NT2/D1 (cell line): ENCODE measurements at regions not wholly inside any gene's neighbourhood (a gene's known extent, or its start where the extent isn't known, plus 50 kb on each side); places are given as distances from the start of the nearest gene placed in this dataset.
"Not testable (repeated sequence)": the region's sequence is repeated elsewhere in the genome, so short reads cannot be mapped to it uniquely, and the experiment has no call there.

Experiments
- DNase-seq: peaks from one replicate; pipeline ENCODE4 v3.0.0-alpha.2; 2011; ENCODE audit warnings: low read depth, low spot score
- H3K27me3 ChIP-seq: 2 replicates; pipeline ENCODE4 v1.6.0; 2011; ENCODE audit warnings: mild to moderate bottlenecking; ENCODE audit not compliant: insufficient read length, insufficient read depth
- H3K36me3 ChIP-seq: 2 replicates; pipeline ENCODE4 v1.6.1; 2011; ENCODE audit warnings: mild to moderate bottlenecking, low read length, mixed read lengths; ENCODE audit not compliant: insufficient read depth, insufficient read length
- H3K4me1 ChIP-seq: 2 replicates; pipeline ENCODE4 v1.5.1; 2011; ENCODE audit not compliant: insufficient read depth, insufficient read length
- H3K4me3 ChIP-seq: 2 replicates; pipeline ENCODE4 v1.5.1; 2011; ENCODE audit warnings: low read depth; ENCODE audit not compliant: insufficient read length
- H3K9ac ChIP-seq: 2 replicates; pipeline ENCODE4 v1.6.0; 2011; ENCODE audit warnings: low read depth; ENCODE audit not compliant: insufficient read length
- H3K9me3 ChIP-seq: 2 replicates; pipeline ENCODE4 v1.5.1; 2011; ENCODE audit warnings: mild to moderate bottlenecking, low read length; ENCODE audit not compliant: insufficient read depth
- SUZ12 ChIP-seq: IDR thresholded peaks from 2 replicates; pipeline ENCODE4 v1.6.1; 2011; ENCODE audit not compliant: insufficient read length, insufficient read depth; ENCODE audit errors: extremely low read depth
- YY1 ChIP-seq: IDR thresholded peaks from 2 replicates; pipeline ENCODE4 v1.6.1; 2011; ENCODE audit not compliant: insufficient read length, insufficient read depth
- ZNF274 ChIP-seq: IDR thresholded peaks from 2 replicates; pipeline ENCODE4 v1.6.1; 2011; ENCODE audit warnings: mild to moderate bottlenecking, low read depth, low read length

- DNase-seq = no peak
- Histone ChIP-seq H3K27me3 (no peaks in the 10 kb centered on the region), H3K9me3 (no peaks in the 10 kb centered on the region), H3K36me3 (no peaks in the 10 kb centered on the region), H3K4me1 (no peaks in the 10 kb centered on the region), H3K9ac (no peak overlapping the region), H3K4me3 (no peak overlapping the region)
- TF ChIP-seq YY1 = no peak
These were observed 634.6 kb downstream of the ETNK1 start for GRCh38 chr12:23259558-23259957.

GRCh38 chr12:23262670-23263069, 637.7 kb downstream of the ETNK1 start:
- Histone ChIP-seq H3K9me3 (no peaks in the 10 kb centered on the region), H3K9ac (no peak overlapping the region), H3K36me3 (no peaks in the 10 kb centered on the region), H3K4me3 (no peak overlapping the region), H3K4me1 (no peaks in the 10 kb centered on the region), H3K27me3 (no peaks in the 10 kb centered on the region)
- no peak for TF ChIP-seq ZNF274
- TF ChIP-seq SUZ12 = no peak
- TF ChIP-seq YY1 = no peak
- no peak for DNase-seq

- Histone ChIP-seq H3K36me3 (no peaks in the 10 kb centered on the region), H3K4me1 (no peaks in the 10 kb centered on the region), H3K4me3 (no peak overlapping the region), H3K9ac (no peak overlapping the region), H3K9me3 (no peaks in the 10 kb centered on the region; the same call in 1 of the 2 replicates), H3K27me3 (no peaks in the 10 kb centered on the region)
- TF ChIP-seq SUZ12 = no peak
- no peak for TF ChIP-seq ZNF274
- no peak for TF ChIP-seq YY1
- DNase-seq = no peak
These were observed 652.9 kb downstream of the ETNK1 start for GRCh38 chr12:23277831-23278230.

- H3K4me1 ChIP-seq = no peaks in the 10 kb centered on the region
- H3K36me3 ChIP-seq = no peaks in the 10 kb centered on the region
- H3K27me3 ChIP-seq = no peaks in the 10 kb centered on the region
- DNase-seq = no peak
- H3K9ac ChIP-seq = no peak overlapping the region
- H3K4me3 ChIP-seq = no peak overlapping the region
- no peaks in the 10 kb centered on the region for H3K9me3 ChIP-seq
- TF ChIP-seq SUZ12 (no peak), YY1 (no peak), ZNF274 (no peak)
These were observed 656.3 kb downstream of the ETNK1 start for GRCh38 chr12:23281295-23281694.

GRCh38 chr12:23282701-23283100, 657.7 kb downstream of the ETNK1 start:
- H3K9ac ChIP-seq = no peak overlapping the region
- no peaks in the 10 kb centered on the region for H3K4me1 ChIP-seq
- H3K4me3 ChIP-seq = no peak overlapping the region
- no peaks in the 10 kb centered on the region for H3K9me3 ChIP-seq
- no peak for TF ChIP-seq ZNF274
- TF ChIP-seq YY1 = no peak
- no peak for TF ChIP-seq SUZ12
- H3K36me3 ChIP-seq = no peaks in the 10 kb centered on the region
- DNase-seq = no peak
- H3K27me3 ChIP-seq = no peaks in the 10 kb centered on the region

GRCh38 chr12:23285764-23286530, 661.0 kb downstream of the ETNK1 start:
- H3K27me3 ChIP-seq, H3K9ac ChIP-seq, H3K9me3 ChIP-seq, DNase-seq, H3K36me3 ChIP-seq, H3K4me3 ChIP-seq, H3K4me1 ChIP-seq: not testable (repeated sequence)

GRCh38 chr12:23290627-23291330, 658.7 kb downstream of the SOX5 start:
- Histone ChIP-seq H3K4me1 (no peaks in the 10 kb centered on the region), H3K4me3 (no peak overlapping the region), H3K27me3 (no peaks in the 10 kb centered on the region), H3K9ac (no peak overlapping the region), H3K36me3 (no peaks in the 10 kb centered on the region), H3K9me3 (no peaks in the 10 kb centered on the region)
- TF ChIP-seq SUZ12 (no peak), YY1 (no peak), ZNF274 (no peak)
- no peak for DNase-seq
